ENCODE measurements at regions not wholly inside any gene's neighbourhood (a gene's known extent, or its start where the extent isn't known, plus 50 kb on each side); places are given as distances from the start of the nearest gene placed in this dataset.

DNA sequence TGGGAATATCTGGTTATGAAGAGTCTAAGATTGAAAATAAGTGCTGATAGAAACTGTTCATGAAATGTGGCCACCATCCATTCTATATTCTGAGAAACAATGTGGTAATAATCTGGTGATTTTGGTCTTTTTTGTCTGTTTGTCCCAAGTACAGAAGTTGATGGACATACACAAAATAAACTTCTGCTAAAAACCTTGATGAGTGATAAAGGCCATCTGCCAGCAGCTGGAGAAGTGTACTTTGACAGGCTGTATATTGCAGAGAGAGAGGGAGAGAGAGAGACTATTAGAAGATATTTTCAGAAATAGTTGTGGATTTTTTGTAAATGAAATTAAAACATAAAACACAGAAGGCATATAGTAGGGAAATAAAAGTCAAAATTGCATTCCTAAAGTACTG, 96.9 kb upstream of the NABP1 start:
- Histone ChIP-seq H4K8ac (ENCODE audit: low read depth, low read length) (no peak overlapping the region), H3K4ac (ENCODE audit: low read depth, low read length) (no peak overlapping the region), H3K27me3 (ENCODE audit: insufficient read depth, low read length) (no peaks in the 10 kb centered on the region), H3K9me3 (ENCODE audit: insufficient read depth, low read depth, low read length) (no peaks in the 10 kb centered on the region), H2BK12ac (ENCODE audit: low read length) (no peak overlapping the region), H3K36me3 (ENCODE audit: control insufficient read depth in 1 of 2, insufficient read depth in 2 of 2, low read length in 2 of 2) (no peaks in the 10 kb centered on the region), H2AFZ (ENCODE audit: insufficient read depth, low read length, poor library complexity) (no peak overlapping the region), H2AK5ac (ENCODE audit: low read length) (no peak overlapping the region), H2BK5ac (ENCODE audit: low read depth, low read length, poor library complexity) (no peak overlapping the region), H3K9ac (ENCODE audit: low read length) (no peak overlapping the region), H3K79me1 (ENCODE audit: low read length) (peaks cover 19% of the 10 kb centered on the region), H3K18ac (ENCODE audit: low read length) (no peak overlapping the region), H2BK120ac (ENCODE audit: insufficient read depth, low read length, poor library complexity) (no peak overlapping the region), H4K91ac (ENCODE audit: low read depth, low read length) (no peak overlapping the region), H3K4me2 (ENCODE audit: low read length) (no peak overlapping the region), H3K27ac (ENCODE audit: low read depth, low read length) (no peak overlapping the region), H3K4me1 (ENCODE audit: control insufficient read depth in 1 of 2, insufficient read depth in 2 of 2, low read length in 2 of 2) (peaks cover 1 to 3% of the 10 kb centered on the region in 2 experiments), H3K79me2 (ENCODE audit: control insufficient read depth, insufficient read depth, low read length, poor library complexity) (no peaks in the 10 kb centered on the region), H3K4me3 (ENCODE audit: low read depth, low read length) (no peak overlapping the region), H3K23ac (ENCODE audit: low read length) (no peak overlapping the region), H4K12ac (ENCODE audit: low read depth, low read length) (no peak overlapping the region), H3K14ac (ENCODE audit: low read length) (no peak overlapping the region)
- DNase-seq, result no peak

DNA sequence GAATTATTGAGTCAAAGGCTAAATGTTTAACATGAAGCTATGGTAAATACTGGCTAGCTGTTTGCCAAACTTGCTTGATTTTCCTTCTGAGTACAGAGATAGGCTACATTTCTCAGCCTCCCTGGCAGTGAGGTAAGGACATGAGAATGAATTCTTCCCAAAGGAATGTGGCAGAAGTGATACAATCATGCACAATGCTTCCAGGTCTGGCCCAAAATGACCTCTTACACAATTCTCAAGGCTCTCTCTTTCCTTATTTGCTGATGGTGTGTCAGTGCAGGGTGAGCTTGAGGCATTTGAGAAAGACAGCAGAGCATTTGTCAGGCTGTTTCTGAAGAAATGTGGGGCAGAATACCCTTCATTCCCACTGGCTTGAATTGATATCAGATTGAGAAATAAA, 95.6 kb upstream of the NABP1 start:
- no peaks in the 10 kb centered on the region for H3K79me2 ChIP-seq (ENCODE audit: control insufficient read depth, insufficient read depth, low read length, poor library complexity)
- H2BK120ac ChIP-seq (ENCODE audit: insufficient read depth, low read length, poor library complexity), result no peak overlapping the region
- no peak overlapping the region for H4K8ac ChIP-seq (ENCODE audit: low read depth, low read length)
- peaks cover 19% of the 10 kb centered on the region for H3K79me1 ChIP-seq (ENCODE audit: low read length)
- H3K23ac ChIP-seq (ENCODE audit: low read length), result no peak overlapping the region
- H3K9me3 ChIP-seq (ENCODE audit: insufficient read depth, low read depth, low read length), result no peaks in the 10 kb centered on the region
- no peak overlapping the region for H4K12ac ChIP-seq (ENCODE audit: low read depth, low read length)
- no peaks in the 10 kb centered on the region for H3K36me3 ChIP-seq (ENCODE audit: control insufficient read depth in 1 of 2, insufficient read depth in 2 of 2, low read length in 2 of 2)
- H2BK5ac ChIP-seq (ENCODE audit: low read depth, low read length, poor library complexity), result no peak overlapping the region
- H4K91ac ChIP-seq (ENCODE audit: low read depth, low read length), result no peak overlapping the region
- H2BK12ac ChIP-seq (ENCODE audit: low read length), result no peak overlapping the region
- DNase-seq, result peak; percentile 88 to 95
- no peak overlapping the region for H3K14ac ChIP-seq (ENCODE audit: low read length)
- H3K4ac ChIP-seq (ENCODE audit: low read depth, low read length), result no peak overlapping the region
- H3K4me3 ChIP-seq (ENCODE audit: low read depth, low read length), result no peak overlapping the region
- H3K27me3 ChIP-seq (ENCODE audit: insufficient read depth, low read length), result no peaks in the 10 kb centered on the region
- no peak overlapping the region for H3K18ac ChIP-seq (ENCODE audit: low read length)
- H2AFZ ChIP-seq (ENCODE audit: insufficient read depth, low read length, poor library complexity), result no peak overlapping the region
- H3K4me1 ChIP-seq (ENCODE audit: control insufficient read depth in 1 of 2, insufficient read depth in 2 of 2, low read length in 2 of 2), result peaks cover 5 to 6% of the 10 kb centered on the region in 2 experiments
- H3K4me2 ChIP-seq (ENCODE audit: low read length), result no peak overlapping the region
- no peak overlapping the region for H3K9ac ChIP-seq (ENCODE audit: low read length)
- H3K27ac ChIP-seq (ENCODE audit: low read depth, low read length), result no peak overlapping the region
- H2AK5ac ChIP-seq (ENCODE audit: low read length), result no peak overlapping the region

DNA sequence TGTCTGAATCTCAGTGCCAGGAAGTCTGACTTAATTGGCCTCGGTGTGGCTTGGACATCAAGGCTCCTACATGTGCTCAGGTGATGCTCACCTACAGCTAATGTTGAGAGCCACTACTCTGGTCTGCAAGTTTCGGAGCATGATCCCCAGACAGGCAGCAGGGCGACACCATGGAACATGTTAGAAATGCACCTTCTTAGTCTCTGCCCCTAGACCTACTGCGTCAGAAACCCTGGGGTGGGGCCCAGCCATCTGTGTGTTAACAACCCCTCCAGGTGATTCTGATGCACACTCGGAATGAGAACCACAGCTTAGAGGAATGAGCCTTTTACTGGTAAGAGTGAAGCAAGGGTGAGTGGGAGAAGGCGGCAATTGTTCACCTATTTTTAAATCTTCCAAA, 86.9 kb upstream of the NABP1 start:
- no peaks in the 10 kb centered on the region for H3K36me3 ChIP-seq (ENCODE audit: control insufficient read depth in 1 of 2, insufficient read depth in 2 of 2, low read length in 2 of 2)
- no peak overlapping the region for H4K91ac ChIP-seq (ENCODE audit: low read depth, low read length)
- H3K79me2 ChIP-seq (ENCODE audit: control insufficient read depth, insufficient read depth, low read length, poor library complexity), result no peaks in the 10 kb centered on the region
- H2BK120ac ChIP-seq (ENCODE audit: insufficient read depth, low read length, poor library complexity), result no peak overlapping the region
- no peak overlapping the region for H4K8ac ChIP-seq (ENCODE audit: low read depth, low read length)
- no peaks in the 10 kb centered on the region for H3K9me3 ChIP-seq (ENCODE audit: insufficient read depth, low read depth, low read length)
- no peak overlapping the region for H2AFZ ChIP-seq (ENCODE audit: insufficient read depth, low read length, poor library complexity)
- H3K18ac ChIP-seq (ENCODE audit: low read length), result no peak overlapping the region
- H3K23ac ChIP-seq (ENCODE audit: low read length), result no peak overlapping the region
- H3K27ac ChIP-seq (ENCODE audit: low read depth, low read length), result no peak overlapping the region
- no peak overlapping the region for H2BK5ac ChIP-seq (ENCODE audit: low read depth, low read length, poor library complexity)
- no CpG with 5 or more reads among the region's 6 CpGs for WGBS (ENCODE audit: extremely low coverage, insufficient coverage, insufficient read length)
- H3K14ac ChIP-seq (ENCODE audit: low read length), result no peak overlapping the region
- peaks cover 4% of the 10 kb centered on the region for H3K79me1 ChIP-seq (ENCODE audit: low read length)
- no peak overlapping the region for H3K4ac ChIP-seq (ENCODE audit: low read depth, low read length)
- no peak overlapping the region for H3K4me2 ChIP-seq (ENCODE audit: low read length)
- no peak overlapping the region for H3K9ac ChIP-seq (ENCODE audit: low read length)
- H3K4me3 ChIP-seq (ENCODE audit: low read depth, low read length), result no peak overlapping the region
- no peak overlapping the region for H2AK5ac ChIP-seq (ENCODE audit: low read length)
- no peak overlapping the region for H4K12ac ChIP-seq (ENCODE audit: low read depth, low read length)
- H3K27me3 ChIP-seq (ENCODE audit: insufficient read depth, low read length), result no peaks in the 10 kb centered on the region
- DNase-seq, result peak; percentile 86 to 92
- peaks cover 6 to 8% of the 10 kb centered on the region in 2 experiments for H3K4me1 ChIP-seq (ENCODE audit: control insufficient read depth in 1 of 2, insufficient read depth in 2 of 2, low read length in 2 of 2)
- no peak overlapping the region for H2BK12ac ChIP-seq (ENCODE audit: low read length)

DNA sequence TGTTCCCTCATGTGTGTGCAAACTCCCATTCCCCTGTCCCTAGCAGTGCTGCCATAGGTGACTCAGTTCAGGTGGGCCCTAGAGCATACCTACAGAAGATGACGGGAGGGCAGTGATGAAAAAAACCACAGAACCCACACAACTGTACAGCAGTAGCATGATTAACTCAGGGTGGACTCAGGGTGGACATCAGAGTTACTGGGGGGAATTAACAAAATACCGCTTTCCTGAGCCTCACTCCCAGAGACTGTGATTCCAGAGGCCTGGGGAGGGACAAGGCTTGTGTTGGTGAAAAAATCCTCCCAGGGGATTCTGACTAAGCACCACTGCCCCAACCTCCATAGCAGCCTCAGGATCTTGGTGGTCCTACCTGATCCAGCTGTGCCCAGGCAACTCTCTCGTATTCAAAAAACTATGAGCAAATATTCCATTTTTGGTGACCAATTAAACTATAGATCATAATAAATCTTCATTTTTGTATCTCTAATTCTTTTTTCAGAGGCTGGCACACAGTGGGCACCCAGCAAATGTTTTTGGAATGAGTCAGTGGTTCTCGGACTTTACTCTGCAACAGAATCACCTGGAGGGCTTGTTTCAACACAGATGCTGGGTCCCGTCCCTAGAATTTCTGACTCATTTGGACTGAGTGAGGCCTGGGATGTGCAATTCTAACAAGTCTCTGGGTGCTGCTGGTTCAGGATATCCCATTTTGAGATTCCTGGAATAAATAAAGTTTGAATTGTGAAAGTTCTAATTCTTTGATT, 84.1 kb upstream of the NABP1 start:
- no CpG with 5 or more reads among the region's 5 CpGs for WGBS (ENCODE audit: extremely low coverage, insufficient coverage, insufficient read length)
- Histone ChIP-seq H3K4me2 (ENCODE audit: low read length) (no peak overlapping the region), H4K12ac (ENCODE audit: low read depth, low read length) (no peak overlapping the region), H3K4me3 (ENCODE audit: low read depth, low read length) (no peak overlapping the region), H2BK12ac (ENCODE audit: low read length) (peak overlapping the region; percentile 21), H3K27ac (ENCODE audit: low read depth, low read length) (peak overlapping the region; percentile 40), H3K4me1 (ENCODE audit: control insufficient read depth in 1 of 2, insufficient read depth in 2 of 2, low read length in 2 of 2) (peaks cover 3 to 4% of the 10 kb centered on the region in 2 experiments), H3K9me3 (ENCODE audit: insufficient read depth, low read depth, low read length) (peaks cover 2% of the 10 kb centered on the region), H4K91ac (ENCODE audit: low read depth, low read length) (peak overlapping the region; percentile 20), H3K9ac (ENCODE audit: low read length) (peak overlapping the region; percentile 40), H4K8ac (ENCODE audit: low read depth, low read length) (no peak overlapping the region), H3K36me3 (ENCODE audit: control insufficient read depth in 1 of 2, insufficient read depth in 2 of 2, low read length in 2 of 2) (no peaks in the 10 kb centered on the region), H3K79me2 (ENCODE audit: control insufficient read depth, insufficient read depth, low read length, poor library complexity) (no peaks in the 10 kb centered on the region), H3K79me1 (ENCODE audit: low read length) (peaks cover 4% of the 10 kb centered on the region), H2BK5ac (ENCODE audit: low read depth, low read length, poor library complexity) (no peak overlapping the region), H3K23ac (ENCODE audit: low read length) (no peak overlapping the region), H3K27me3 (ENCODE audit: insufficient read depth, low read length) (no peaks in the 10 kb centered on the region), H3K18ac (ENCODE audit: low read length) (no peak overlapping the region), H2AFZ (ENCODE audit: insufficient read depth, low read length, poor library complexity) (no peak overlapping the region), H3K14ac (ENCODE audit: low read length) (no peak overlapping the region), H3K4ac (ENCODE audit: low read depth, low read length) (no peak overlapping the region), H2BK120ac (ENCODE audit: insufficient read depth, low read length, poor library complexity) (peak overlapping the region; percentile 26), H2AK5ac (ENCODE audit: low read length) (no peak overlapping the region)
- DNase-seq, result peak; percentile 95 to 98

Data from trophoblast cell (in vitro differentiated cells and primary cell).